Stimulated activated CD4-positive, alpha-beta T cell treated with anti-CD3 and anti-CD28 coated beads, Interleukin-2, amount 100 ng/mL, for 4 hours (primary cell): ENCODE measurements at regions not wholly inside any gene's neighbourhood (a gene's known extent, or its start where the extent isn't known, plus 50 kb on each side); places are given as distances from the start of the nearest gene placed in this dataset.

Source experiments
- DNase-seq: peaks from one replicate; pipeline ENCODE4 v3.0.0-alpha.2; 2020; ENCODE audit warnings: low read depth

- DNase-seq = no peak
Measured at GRCh38 chr6:157772820-157773219, 50.2 kb upstream of the SNX9 start.
